ENCODE measurements at regions not wholly inside any gene's neighbourhood (a gene's known extent, or its start where the extent isn't known, plus 50 kb on each side); places are given as distances from the start of the nearest gene placed in this dataset.

DNA sequence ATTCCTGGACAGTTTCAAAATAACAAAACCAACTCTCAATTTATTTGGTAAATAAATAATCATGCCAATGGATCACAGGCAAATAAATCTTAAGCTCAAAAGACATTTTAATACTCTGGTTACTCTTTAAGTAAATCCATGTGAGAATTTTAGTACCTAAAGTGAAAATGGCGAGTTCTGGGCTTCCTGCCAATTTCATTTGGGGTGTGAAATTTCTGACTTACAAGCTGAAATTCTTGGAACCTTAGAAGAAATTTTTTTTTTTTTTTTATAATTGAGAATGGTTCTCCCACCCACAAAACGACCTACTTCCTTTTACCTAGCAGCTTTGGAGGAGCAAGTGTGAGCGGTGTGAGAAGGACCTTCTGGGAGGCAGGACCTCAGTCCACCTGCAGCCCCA is 354.5 kb upstream of the NBEA start:
- TF ChIP-seq, protein P1, sequence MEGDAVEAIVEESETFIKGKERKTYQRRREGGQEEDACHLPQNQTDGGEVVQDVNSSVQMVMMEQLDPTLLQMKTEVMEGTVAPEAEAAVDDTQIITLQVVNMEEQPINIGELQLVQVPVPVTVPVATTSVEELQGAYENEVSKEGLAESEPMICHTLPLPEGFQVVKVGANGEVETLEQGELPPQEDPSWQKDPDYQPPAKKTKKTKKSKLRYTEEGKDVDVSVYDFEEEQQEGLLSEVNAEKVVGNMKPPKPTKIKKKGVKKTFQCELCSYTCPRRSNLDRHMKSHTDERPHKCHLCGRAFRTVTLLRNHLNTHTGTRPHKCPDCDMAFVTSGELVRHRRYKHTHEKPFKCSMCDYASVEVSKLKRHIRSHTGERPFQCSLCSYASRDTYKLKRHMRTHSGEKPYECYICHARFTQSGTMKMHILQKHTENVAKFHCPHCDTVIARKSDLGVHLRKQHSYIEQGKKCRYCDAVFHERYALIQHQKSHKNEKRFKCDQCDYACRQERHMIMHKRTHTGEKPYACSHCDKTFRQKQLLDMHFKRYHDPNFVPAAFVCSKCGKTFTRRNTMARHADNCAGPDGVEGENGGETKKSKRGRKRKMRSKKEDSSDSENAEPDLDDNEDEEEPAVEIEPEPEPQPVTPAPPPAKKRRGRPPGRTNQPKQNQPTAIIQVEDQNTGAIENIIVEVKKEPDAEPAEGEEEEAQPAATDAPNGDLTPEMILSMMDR (conservative IDR thresholded peaks at IDR 0.05; ENCODE audit: low read length) = no peak
- no peak for TF ChIP-seq EZH2phosphoT487 (IDR thresholded peaks at IDR 0.05; ENCODE audit: borderline replicate concordance)

DNA sequence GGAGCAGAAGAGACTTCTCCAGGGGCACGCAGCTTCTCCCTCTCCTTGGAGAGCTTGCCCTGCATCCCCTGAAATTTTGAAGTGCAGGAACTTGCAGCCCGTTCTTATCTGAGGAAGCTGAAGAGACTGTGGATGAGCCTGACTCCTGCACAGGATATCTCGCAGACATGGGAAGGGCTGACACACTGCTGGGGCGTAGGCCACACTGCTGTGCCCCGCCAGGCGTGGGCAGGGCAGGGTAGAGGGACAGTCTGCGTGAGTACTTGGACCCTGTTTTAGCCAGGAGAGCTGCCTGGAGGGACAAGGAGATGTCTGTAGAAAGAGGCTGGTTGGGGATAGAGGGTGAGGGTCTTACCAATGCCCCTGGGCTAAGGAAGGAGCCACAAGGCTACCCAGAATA is 353.7 kb upstream of the NBEA start:
- H3K27me3 ChIP-seq (ENCODE audit: insufficient read depth, low read length, poor library complexity, severe bottlenecking) = no peaks in the 10 kb centered on the region
- no peaks in the 10 kb centered on the region for H3K4me1 ChIP-seq (ENCODE audit: insufficient read depth, low read length, poor library complexity, severe bottlenecking)
- H2AFZ ChIP-seq (ENCODE audit: low read length) = no peak overlapping the region
- H4K20me1 ChIP-seq (ENCODE audit: insufficient read depth, low read length, poor library complexity, severe bottlenecking) = no peaks in the 10 kb centered on the region
- no peaks in the 10 kb centered on the region for H3K79me2 ChIP-seq (ENCODE audit: insufficient read depth, low read length)
- no peaks in the 10 kb centered on the region for H3K9me3 ChIP-seq (ENCODE audit: insufficient read depth, low read depth, low read length)
- no peaks in the 10 kb centered on the region for H3F3A ChIP-seq (ENCODE audit: low read depth)
- TF ChIP-seq, protein P1 (conservative IDR thresholded peaks at IDR 0.05; ENCODE audit: low read length) = no peak
- TF ChIP-seq EZH2phosphoT487 (IDR thresholded peaks at IDR 0.05; ENCODE audit: borderline replicate concordance) = no peak
- H3K36me3 ChIP-seq (ENCODE audit: insufficient read depth, low read length) = no peaks in the 10 kb centered on the region
- no peak overlapping the region for H3K4me2 ChIP-seq (ENCODE audit: low read depth, low read length, poor library complexity, severe bottlenecking)
- no peaks in the 10 kb centered on the region for H3K9me2 ChIP-seq (replicated peaks; ENCODE audit: low read depth, low read length)
- no peak overlapping the region for H3K9ac ChIP-seq (ENCODE audit: low read depth, low read length, poor library complexity, severe bottlenecking)
- no peak overlapping the region for H3K4me3 ChIP-seq (ENCODE audit: low read length, poor library complexity, severe bottlenecking)

More for the DNA sequence above, 354.5 kb upstream of the NBEA start:
- H3K4me3 ChIP-seq (ENCODE audit: low read length, poor library complexity, severe bottlenecking) = no peak overlapping the region
- H4K20me1 ChIP-seq (ENCODE audit: insufficient read depth, low read length, poor library complexity, severe bottlenecking) = no peaks in the 10 kb centered on the region
- no peaks in the 10 kb centered on the region for H3K9me3 ChIP-seq (ENCODE audit: insufficient read depth, low read depth, low read length)
- H3K4me2 ChIP-seq (ENCODE audit: low read depth, low read length, poor library complexity, severe bottlenecking) = no peak overlapping the region
- no peaks in the 10 kb centered on the region for H3K27me3 ChIP-seq (ENCODE audit: insufficient read depth, low read length, poor library complexity, severe bottlenecking)
- H3K9me2 ChIP-seq (replicated peaks; ENCODE audit: low read depth, low read length) = no peaks in the 10 kb centered on the region
- no peaks in the 10 kb centered on the region for H3K36me3 ChIP-seq (ENCODE audit: insufficient read depth, low read length)
- no peak overlapping the region for H3K9ac ChIP-seq (ENCODE audit: low read depth, low read length, poor library complexity, severe bottlenecking)
- H3F3A ChIP-seq (ENCODE audit: low read depth) = no peaks in the 10 kb centered on the region
- no peak overlapping the region for H2AFZ ChIP-seq (ENCODE audit: low read length)
- no peaks in the 10 kb centered on the region for H3K4me1 ChIP-seq (ENCODE audit: insufficient read depth, low read length, poor library complexity, severe bottlenecking)
- no peaks in the 10 kb centered on the region for H3K79me2 ChIP-seq (ENCODE audit: insufficient read depth, low read length)

DNA sequence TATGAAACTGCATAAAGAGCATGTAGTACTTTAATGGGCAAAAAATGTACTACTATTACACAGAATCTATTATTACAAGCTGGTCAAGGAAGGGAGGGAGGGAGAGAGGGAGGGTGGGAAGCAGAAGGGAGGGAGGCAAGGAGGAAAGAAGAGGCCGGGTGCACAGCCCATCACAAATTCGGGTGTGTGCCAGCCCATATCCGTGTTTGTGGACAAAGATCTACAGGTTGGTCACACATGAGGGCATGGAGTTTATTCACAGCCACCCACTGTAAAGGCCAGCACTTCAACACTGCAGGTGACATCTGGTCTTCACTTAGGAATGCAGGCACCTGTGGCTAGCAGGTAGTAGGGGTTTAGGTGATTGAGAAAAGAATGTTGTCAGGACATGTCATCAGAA is 352.5 kb upstream of the NBEA start:
- no peak overlapping the region for H2AFZ ChIP-seq (ENCODE audit: low read length)
- no peak for TF ChIP-seq EZH2phosphoT487 (IDR thresholded peaks at IDR 0.05; ENCODE audit: borderline replicate concordance)
- TF ChIP-seq, protein P1 (conservative IDR thresholded peaks at IDR 0.05; ENCODE audit: low read length) = no peak
- no peaks in the 10 kb centered on the region for H3K9me2 ChIP-seq (replicated peaks; ENCODE audit: low read depth, low read length)
- no peaks in the 10 kb centered on the region for H3K9me3 ChIP-seq (ENCODE audit: insufficient read depth, low read depth, low read length)
- H3K4me3 ChIP-seq (ENCODE audit: low read length, poor library complexity, severe bottlenecking) = no peak overlapping the region
- H3K79me2 ChIP-seq (ENCODE audit: insufficient read depth, low read length) = no peaks in the 10 kb centered on the region
- no peaks in the 10 kb centered on the region for H3K27me3 ChIP-seq (ENCODE audit: insufficient read depth, low read length, poor library complexity, severe bottlenecking)
- no peak overlapping the region for H3K9ac ChIP-seq (ENCODE audit: low read depth, low read length, poor library complexity, severe bottlenecking)
- H3K4me2 ChIP-seq (ENCODE audit: low read depth, low read length, poor library complexity, severe bottlenecking) = no peak overlapping the region
- no peaks in the 10 kb centered on the region for H3K4me1 ChIP-seq (ENCODE audit: insufficient read depth, low read length, poor library complexity, severe bottlenecking)
- H3F3A ChIP-seq (ENCODE audit: low read depth) = no peaks in the 10 kb centered on the region
- no peaks in the 10 kb centered on the region for H3K36me3 ChIP-seq (ENCODE audit: insufficient read depth, low read length)
- H4K20me1 ChIP-seq (ENCODE audit: insufficient read depth, low read length, poor library complexity, severe bottlenecking) = no peaks in the 10 kb centered on the region
